ENCODE measurements at regions not wholly inside any gene's neighbourhood (a gene's known extent, or its start where the extent isn't known, plus 50 kb on each side); places are given as distances from the start of the nearest gene placed in this dataset.

DNA sequence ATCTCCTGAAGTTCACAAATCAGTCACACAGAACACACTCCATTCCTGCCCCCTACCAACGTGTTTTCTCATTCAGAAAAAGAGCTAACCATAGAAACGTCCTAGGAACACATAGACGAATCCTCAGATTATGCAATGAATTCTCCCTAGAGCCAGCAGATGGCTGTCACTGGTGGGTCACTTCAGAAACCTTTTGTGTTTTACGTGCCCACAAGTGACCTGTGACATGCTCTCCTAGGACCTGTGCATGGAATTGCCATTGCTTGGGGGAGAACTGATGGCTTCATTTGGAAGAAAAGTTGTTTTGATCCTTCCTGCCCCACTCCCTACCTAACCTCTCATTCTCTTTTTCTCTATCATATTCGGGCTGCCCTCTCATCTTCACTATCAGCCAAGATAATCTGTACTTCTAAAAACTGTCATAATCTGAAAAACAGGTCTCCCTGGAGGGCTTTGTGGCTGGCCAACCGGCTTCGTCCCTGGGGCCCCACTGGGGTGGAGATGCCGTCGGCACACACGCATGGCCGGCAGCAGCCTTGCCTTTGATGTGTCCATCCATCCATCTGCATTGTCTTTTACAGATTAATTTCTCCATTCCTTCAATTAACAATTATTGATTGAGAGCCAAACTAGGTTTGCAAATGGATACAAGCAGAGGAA lies 144.1 kb upstream of the SERP2 start:
- 9% methylated on average over 11 of the region's 11 CpGs for WGBS (ENCODE audit: insufficient coverage, insufficient replicate concordance, low lambda C conversion rate, missing lambda C conversion rate)
- Histone ChIP-seq H3K4me1 (ENCODE audit: control insufficient read depth, insufficient read depth, low read length) (no peaks in the 10 kb centered on the region), H3K9ac (ENCODE audit: control insufficient read depth, insufficient read depth, low read length) (no peak overlapping the region), H3K27me3 (replicated peaks in 1 of 2; ENCODE audit: control insufficient read depth in 2 of 2, insufficient read depth in 2 of 2, low read length in 1 of 2) (peaks cover 0 to 7% of the 10 kb centered on the region in 2 experiments; a peak in 2 of 4 replicates), H4K20me1 (ENCODE audit: control insufficient read depth, insufficient read depth) (no peaks in the 10 kb centered on the region), H2AFZ (ENCODE audit: control insufficient read depth, low read depth, low read length) (no peak overlapping the region), H3K9me3 (replicated peaks; ENCODE audit: control insufficient read depth, insufficient read depth, low read length) (no peaks in the 10 kb centered on the region), H3K36me3 (ENCODE audit: control insufficient read depth in 2 of 2, insufficient read depth in 2 of 2, low read length in 1 of 2) (no peaks in the 10 kb centered on the region), H3K4me2 (ENCODE audit: control insufficient read depth, insufficient read depth) (no peak overlapping the region), H3K79me2 (ENCODE audit: control insufficient read depth, insufficient read depth, low read length) (no peaks in the 10 kb centered on the region), H3K4me3 (no peak overlapping the region), H3K27ac (ENCODE audit: control insufficient read depth, insufficient read depth) (no peak overlapping the region)
- POLR2A ChIA-PET = no interaction called here
- RAD21 ChIA-PET (ENCODE audit: unreplicated experiment) = no interaction called here
- CTCF ChIA-PET = no interaction called here
- SMC1A ChIA-PET (ENCODE audit: uncharacterized antibody, unreplicated experiment) = no interaction called here
- DNase-seq (ENCODE audit: low read depth, low spot score) (no peak), ATAC-seq (no peak), FAIRE-seq (no peak)
- no TSS peak for BruUV-seq (replicated peaks)
- in situ Hi-C loops (cut with MboI) = no loop called here
- intact Hi-C loops (cut with micrococcal nuclease; ENCODE audit: unreplicated experiment) = no loop called here
- no peak for TF ChIP-seq CTCF (IDR thresholded peaks at IDR 0.05 in 2 of 3, conservative IDR thresholded peaks at IDR 0.05 in 1 of 3; ENCODE audit: control insufficient read depth in 2 of 3, extremely low read depth in 1 of 3, insufficient read depth in 1 of 3, low read depth in 3 of 3, low read length in 3 of 3)
- no peak for TF ChIP-seq ETV6 (conservative IDR thresholded peaks at IDR 0.05 in 1 of 2, IDR thresholded peaks at IDR 0.05 in 1 of 2; ENCODE audit: borderline replicate concordance in 1 of 2, low read depth in 1 of 2)
- no peak for TF ChIP-seq ASH2L (IDR thresholded peaks at IDR 0.05; ENCODE audit: borderline replicate concordance, low read depth)
- no peak for TF ChIP-seq CHD2 (IDR thresholded peaks at IDR 0.05; ENCODE audit: borderline replicate concordance, low read depth, low read length)
- no peak for TF ChIP-seq ATF2 (IDR thresholded peaks at IDR 0.05; ENCODE audit: low read length)
- no peak for TF ChIP-seq STAT3 (IDR thresholded peaks at IDR 0.05; ENCODE audit: low read depth, low read length)
- TF ChIP-seq HDAC6 (IDR thresholded peaks at IDR 0.05; ENCODE audit: unreplicated experiment) = no peak
- TF ChIP-seq EED (IDR thresholded peaks at IDR 0.05; ENCODE audit: low read depth) = no peak
- TF ChIP-seq, protein P1, sequence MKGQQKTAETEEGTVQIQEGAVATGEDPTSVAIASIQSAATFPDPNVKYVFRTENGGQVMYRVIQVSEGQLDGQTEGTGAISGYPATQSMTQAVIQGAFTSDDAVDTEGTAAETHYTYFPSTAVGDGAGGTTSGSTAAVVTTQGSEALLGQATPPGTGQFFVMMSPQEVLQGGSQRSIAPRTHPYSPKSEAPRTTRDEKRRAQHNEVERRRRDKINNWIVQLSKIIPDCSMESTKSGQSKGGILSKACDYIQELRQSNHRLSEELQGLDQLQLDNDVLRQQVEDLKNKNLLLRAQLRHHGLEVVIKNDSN (IDR thresholded peaks at IDR 0.05; ENCODE audit: borderline replicate concordance, extremely low read length, insufficient read depth, low read depth, low read length) = no peak
- no peak for TF ChIP-seq CEBPB (IDR thresholded peaks at IDR 0.05; ENCODE audit: borderline replicate concordance in 1 of 2, low read depth in 2 of 2, low read length in 2 of 2)
- no peak for TF ChIP-seq TBL1XR1 (IDR thresholded peaks at IDR 0.05; ENCODE audit: low read depth, low read length)
- TF ChIP-seq HSF1 (IDR thresholded peaks at IDR 0.05; ENCODE audit: low read depth, low read length) = no peak
- no peak for TF ChIP-seq TARDBP (IDR thresholded peaks at IDR 0.05; ENCODE audit: borderline replicate concordance)
- TF ChIP-seq E2F8 (IDR thresholded peaks at IDR 0.05; ENCODE audit: low read depth, partially characterized antibody) = no peak
- no peak for TF ChIP-seq SP1 (IDR thresholded peaks at IDR 0.05; ENCODE audit: low read depth, low read length)
- no peak for TF ChIP-seq ZNF622 (IDR thresholded peaks at IDR 0.05)

Measured in GM12878 (cell line).